HCT116 (cell line): ENCODE measurements at regions not wholly inside any gene's neighbourhood (a gene's known extent, or its start where the extent isn't known, plus 50 kb on each side); places are given as distances from the start of the nearest gene placed in this dataset.

Experiments used
- ATAC-seq: fragments of 200-7000 bp; cut with Tn5 transposase; 2 replicates; pipeline ENCODE4 v1.9.1; 2020; ENCODE audit warnings: mild to moderate bottlenecking, moderate library complexity
- BruUV-seq: library from RNA; stranded (reverse); fragments of 400-500 nt; replicated peaks from 2 replicates; lab custom pipeline; 2021; lab: Mats Ljungman, UMichigan
- CTCF ChIA-PET: fragments of 300-600 bp; sonication (Branson Sonifier 250); formaldehyde crosslinking; loops from one replicate; lab custom pipeline; 2021; ENCODE audit warnings: antibody characterized with exemption; lab: Charles Lee
- POLR2A ChIA-PET: fragments of 300-600, 350-600 bp; sonication (Branson Sonifier 250); formaldehyde crosslinking; loops from one replicate; lab custom pipeline; 2021; ENCODE audit warnings: antibody characterized with exemption; lab: Charles Lee
- RAD21 ChIA-PET, 2 experiments: fragments of 300-600 bp; sonication (Branson Sonifier 250); formaldehyde crosslinking; loops; one replicate each; lab custom pipeline; 2023; ENCODE audit warnings: low total read pairs in 2 of 2; ENCODE audit not compliant: uncharacterized antibody in 2 of 2, unreplicated experiment in 2 of 2, low non-redundant PET in 1 of 2; lab: Charles Lee
- DNase-seq: peaks from one replicate; pipeline ENCODE4 v3.0.0-alpha.2; 2010; ENCODE audit warnings: low read depth, low spot score
- H2AFZ ChIP-seq: fragments of 200-600 bp; shearing (Covaris generic), sonication (generic); 2 replicates; pipeline ENCODE4 v1.6.1; 2017; ENCODE audit warnings: low read depth, mixed run types, mixed read lengths, antibody characterized with exemption, low read length; ENCODE audit not compliant: poor library complexity, severe bottlenecking
- H3K27ac ChIP-seq: 2 replicates; pipeline ENCODE4 v1.5.1; 2012; ENCODE audit warnings: low read depth, low read length
- H3K27me3 ChIP-seq: fragments of 200-600 bp; sonication (generic); 2 replicates; pipeline ENCODE4 v1.6.1; 2016; ENCODE audit warnings: mixed run types, low read length, mixed read lengths; ENCODE audit not compliant: insufficient read depth
- H3K36me3 ChIP-seq, 2 experiments: fragments of 200-500 bp in 1 of 2; fragments of 200-600 bp in 1 of 2; sonication (Bioruptor generic) in 1 of 2; sonication (generic) in 1 of 2; 2 replicates each; pipeline versions ENCODE4 v1.5.1 to v1.6.1; 2014 to 2016; ENCODE audit warnings: low read length in 2 of 2, inconsistent platforms in 1 of 2, mixed read lengths in 1 of 2, mixed run types in 1 of 2; ENCODE audit not compliant: insufficient read depth in 2 of 2, control insufficient read depth in 1 of 2
- H3K4me1 ChIP-seq, 2 experiments: fragments of 200-600 bp in 1 of 2; sonication (generic) in 1 of 2; 2 replicates each; pipeline versions ENCODE4 v1.5.1 to v1.6.1; 2012 to 2017; ENCODE audit warnings: low read length in 2 of 2, inconsistent platforms in 1 of 2, mild to moderate bottlenecking in 1 of 2, mixed read lengths in 1 of 2, mixed run types in 1 of 2, moderate library complexity in 1 of 2; ENCODE audit not compliant: insufficient read depth in 2 of 2, control insufficient read depth in 1 of 2
- H3K4me2 ChIP-seq: fragments of 200-600 bp; sonication (generic); 2 replicates; pipeline ENCODE4 v1.6.1; 2017; ENCODE audit warnings: mixed run types, low read length, mixed read lengths
- H3K4me3 ChIP-seq, 2 experiments: fragments of 200-600 bp in 1 of 2; sonication (generic) in 1 of 2; replicated peaks in 1 of 2; 2 replicates each; pipeline ENCODE4 v1.5.1; 2011 to 2016; ENCODE audit warnings: low read length in 2 of 2, control low read depth in 1 of 2, low read depth in 1 of 2, mild to moderate bottlenecking in 1 of 2, mixed read lengths in 1 of 2, mixed run types in 1 of 2
- H3K79me2 ChIP-seq: fragments of 200-600 bp; sonication (generic); 2 replicates; pipeline ENCODE4 v1.6.1; 2017; ENCODE audit warnings: mild to moderate bottlenecking, mixed run types, low read length, moderate library complexity, mixed read lengths; ENCODE audit not compliant: insufficient read depth
- H3K9ac ChIP-seq: fragments of 200-600 bp; sonication (generic); 2 replicates; pipeline ENCODE4 v1.6.1; 2016; ENCODE audit warnings: low read length, mixed read lengths
- H3K9me2 ChIP-seq: fragments of 200-600 bp; sonication (generic), shearing (Covaris generic); 2 replicates; pipeline ENCODE4 v1.6.1; 2017; ENCODE audit warnings: mixed run types, mild to moderate bottlenecking, moderate library complexity; ENCODE audit not compliant: insufficient read depth
- H3K9me3 ChIP-seq, 2 experiments: fragments of 200-500 bp in 1 of 2; fragments of 200-600 bp in 1 of 2; sonication (Bioruptor generic) in 1 of 2; sonication (generic) in 1 of 2; 2 replicates each; pipeline ENCODE4 v1.6.1; 2014 to 2017; ENCODE audit warnings: low read length in 2 of 2, mixed read lengths in 2 of 2, inconsistent platforms in 1 of 2, low read depth in 1 of 2, mild to moderate bottlenecking in 1 of 2, mixed run types in 1 of 2, moderate library complexity in 1 of 2; ENCODE audit not compliant: control insufficient read depth in 1 of 2, insufficient read depth in 1 of 2
- H4K20me1 ChIP-seq: fragments of 200-600 bp; sonication (generic), shearing (Covaris generic); 2 replicates; pipeline ENCODE4 v1.6.1; 2017; ENCODE audit warnings: mixed run types, mild to moderate bottlenecking, moderate library complexity; ENCODE audit not compliant: insufficient read depth
- CBX3 ChIP-seq: IDR thresholded peaks from 2 replicates; pipeline ENCODE4 v1.6.1; 2012; ENCODE audit warnings: low read depth
- EGR1 ChIP-seq: IDR thresholded peaks from 2 replicates; pipeline ENCODE4 v1.6.1; 2012; ENCODE audit warnings: low read depth
- EZH2 ChIP-seq: fragments of 200-600 bp; sonication (generic); IDR thresholded peaks from 2 replicates; pipeline ENCODE4 v1.6.1; 2017; ENCODE audit warnings: antibody characterized with exemption, mixed run types
- EZH2phosphoT487 ChIP-seq: fragments of 200-600 bp; IDR thresholded peaks from 2 replicates; pipeline ENCODE4 v1.6.1; 2018; ENCODE audit warnings: antibody characterized with exemption, borderline replicate concordance
- SP1 ChIP-seq: IDR thresholded peaks from 2 replicates; pipeline ENCODE4 v1.6.1; 2012; ENCODE audit warnings: low read depth
- SRF ChIP-seq: IDR thresholded peaks from 2 replicates; pipeline ENCODE4 v1.6.1; 2012; ENCODE audit warnings: low read depth
- YY1 ChIP-seq: IDR thresholded peaks from 2 replicates; pipeline ENCODE4 v1.6.1; 2011; ENCODE audit warnings: low read length, low read depth, moderate library complexity, mild to moderate bottlenecking; ENCODE audit not compliant: insufficient replicate concordance; ENCODE audit errors: extremely low read depth
- intact Hi-C: fragments of 100-400 bp; cut with micrococcal nuclease; formaldehyde crosslinking; loops from 2 replicates; pipeline ENCODE4 v1.10.0; 2022
- TF ChIP-seq, protein P1 (sequence below): IDR thresholded peaks from 2 replicates; pipeline ENCODE4 v1.6.1; 2011; ENCODE audit warnings: mild to moderate bottlenecking, low read length, moderate library complexity; ENCODE audit not compliant: insufficient replicate concordance; ENCODE audit errors: extremely low read depth
- TF ChIP-seq, protein P2 (sequence below): IDR thresholded peaks from 2 replicates; pipeline ENCODE4 v1.6.1; 2012

DNA sequence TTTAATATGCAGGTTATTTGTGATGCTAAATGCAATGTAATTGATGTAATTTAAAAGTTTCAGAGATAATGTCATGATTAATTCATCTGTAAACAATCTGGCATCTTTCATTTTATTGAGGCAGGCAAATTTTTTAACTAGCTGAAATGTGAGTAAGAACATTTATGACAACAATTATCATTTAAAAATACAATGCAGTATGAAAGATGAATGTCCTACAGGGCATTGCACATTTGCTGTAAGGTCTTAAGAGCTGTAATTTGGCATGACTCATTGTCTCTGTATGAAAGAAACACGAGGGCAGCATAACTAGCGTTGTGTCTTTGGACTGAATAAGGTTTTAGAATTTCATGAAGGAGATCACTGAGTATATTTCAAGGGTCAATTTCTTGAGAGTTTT, 642.8 kb downstream of the PLA2G4A start (continued):
- TF ChIP-seq, protein P1, sequence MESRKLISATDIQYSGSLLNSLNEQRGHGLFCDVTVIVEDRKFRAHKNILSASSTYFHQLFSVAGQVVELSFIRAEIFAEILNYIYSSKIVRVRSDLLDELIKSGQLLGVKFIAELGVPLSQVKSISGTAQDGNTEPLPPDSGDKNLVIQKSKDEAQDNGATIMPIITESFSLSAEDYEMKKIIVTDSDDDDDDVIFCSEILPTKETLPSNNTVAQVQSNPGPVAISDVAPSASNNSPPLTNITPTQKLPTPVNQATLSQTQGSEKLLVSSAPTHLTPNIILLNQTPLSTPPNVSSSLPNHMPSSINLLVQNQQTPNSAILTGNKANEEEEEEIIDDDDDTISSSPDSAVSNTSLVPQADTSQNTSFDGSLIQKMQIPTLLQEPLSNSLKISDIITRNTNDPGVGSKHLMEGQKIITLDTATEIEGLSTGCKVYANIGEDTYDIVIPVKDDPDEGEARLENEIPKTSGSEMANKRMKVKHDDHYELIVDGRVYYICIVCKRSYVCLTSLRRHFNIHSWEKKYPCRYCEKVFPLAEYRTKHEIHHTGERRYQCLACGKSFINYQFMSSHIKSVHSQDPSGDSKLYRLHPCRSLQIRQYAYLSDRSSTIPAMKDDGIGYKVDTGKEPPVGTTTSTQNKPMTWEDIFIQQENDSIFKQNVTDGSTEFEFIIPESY = no peak
- TF ChIP-seq, protein P2, sequence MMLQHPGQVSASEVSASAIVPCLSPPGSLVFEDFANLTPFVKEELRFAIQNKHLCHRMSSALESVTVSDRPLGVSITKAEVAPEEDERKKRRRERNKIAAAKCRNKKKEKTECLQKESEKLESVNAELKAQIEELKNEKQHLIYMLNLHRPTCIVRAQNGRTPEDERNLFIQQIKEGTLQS = no peak
- TF ChIP-seq EGR1 (no peak), SRF (no peak), YY1 (no peak), SP1 (no peak), EZH2phosphoT487 (no peak)

DNA sequence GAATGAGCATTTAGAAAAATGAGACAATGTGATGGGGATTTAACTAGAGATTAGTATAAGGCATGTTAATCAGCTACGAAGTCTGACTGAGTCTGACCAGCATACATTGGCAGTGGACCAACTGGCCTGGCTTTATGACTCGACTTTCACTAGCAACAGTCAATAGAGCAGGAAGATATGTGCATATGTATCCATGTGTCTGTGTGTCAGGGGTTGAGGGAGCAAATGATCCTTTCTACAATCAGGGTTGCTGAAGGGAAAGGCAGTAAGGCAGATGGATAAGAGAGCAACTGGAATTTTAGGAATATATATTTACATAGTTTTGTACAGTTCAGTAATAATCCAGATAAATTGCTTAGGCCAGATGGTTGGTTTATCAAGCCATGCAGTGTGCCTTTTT, 645.6 kb downstream of the PLA2G4A start:
- H3K4me1 ChIP-seq = no peaks in the 10 kb centered on the region
- CTCF ChIA-PET = no interaction called here
- intact Hi-C loops = no loop called here

More for the DNA sequence above, 645.6 kb downstream of the PLA2G4A start:
- Histone ChIP-seq H4K20me1 (no peaks in the 10 kb centered on the region), H3K79me2 (no peaks in the 10 kb centered on the region), H3K27ac (no peak overlapping the region), H3K9me3 (no peaks in the 10 kb centered on the region), H2AFZ (no peak overlapping the region), H3K9me2 (no peaks in the 10 kb centered on the region), H3K27me3 (no peaks in the 10 kb centered on the region), H3K9ac (no peak overlapping the region), H3K4me3 (no peak overlapping the region), H3K36me3 (no peaks in the 10 kb centered on the region), H3K4me2 (no peak overlapping the region)
- no TSS peak for BruUV-seq
- no peak for ATAC-seq
- ChIA-PET POLR2A (no interaction called here), RAD21 (no interaction called here)
- TF ChIP-seq EZH2 (no peak), EGR1 (no peak), SRF (no peak), CBX3 (no peak)
- TF ChIP-seq, protein P1 = no peak
- no peak for DNase-seq
